ENCODE measurements at regions not wholly inside any gene's neighbourhood (a gene's known extent, or its start where the extent isn't known, plus 50 kb on each side); places are given as distances from the start of the nearest gene placed in this dataset.
"Not testable (repeated sequence)": the region's sequence is repeated elsewhere in the genome, so short reads cannot be mapped to it uniquely, and the experiment has no call there.

DNA sequence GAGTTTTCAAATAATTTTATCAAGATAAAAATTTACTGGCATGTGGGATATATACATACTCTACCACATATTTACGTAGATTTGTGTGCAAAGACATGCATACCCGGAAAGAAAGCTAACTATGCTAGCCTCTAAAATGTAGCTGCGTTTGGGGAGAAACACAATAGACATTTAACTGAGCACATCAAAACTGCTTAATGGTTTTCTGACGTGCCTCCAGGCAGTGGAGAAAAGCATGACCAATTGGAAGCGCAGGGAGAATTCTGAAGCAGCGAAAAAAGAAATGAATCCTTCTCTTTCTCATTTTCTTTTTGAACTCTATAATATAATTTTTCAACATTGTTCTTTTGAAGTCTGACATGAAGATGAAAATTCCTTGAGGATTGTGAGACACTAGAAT, 60.3 kb upstream of the LYZL1 start:
- no peak for DNase-seq

DNA sequence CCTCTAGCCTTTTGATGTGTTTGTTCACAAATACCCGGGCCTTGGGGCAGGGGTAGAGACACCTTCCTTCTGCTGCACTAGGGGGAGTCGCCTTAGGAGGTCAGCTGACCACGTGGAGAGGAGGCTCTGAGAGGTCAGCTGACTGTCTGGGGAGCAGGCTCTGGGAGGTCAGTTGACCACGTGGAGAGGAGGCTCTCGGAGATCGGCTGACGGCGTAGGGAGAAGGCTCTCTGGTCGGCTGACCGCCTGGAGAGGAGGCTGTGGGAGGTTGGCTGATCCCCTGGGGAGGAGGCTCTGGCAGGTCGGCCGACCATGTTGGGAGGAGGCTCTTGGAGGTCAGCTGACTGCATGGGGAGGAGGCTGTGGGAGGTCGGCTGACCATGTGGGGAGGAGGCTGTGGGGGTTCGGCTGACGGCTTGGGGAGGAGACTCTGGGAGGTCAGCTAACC, 59.6 kb upstream of the LYZL1 start:
- no peak for DNase-seq

DNA sequence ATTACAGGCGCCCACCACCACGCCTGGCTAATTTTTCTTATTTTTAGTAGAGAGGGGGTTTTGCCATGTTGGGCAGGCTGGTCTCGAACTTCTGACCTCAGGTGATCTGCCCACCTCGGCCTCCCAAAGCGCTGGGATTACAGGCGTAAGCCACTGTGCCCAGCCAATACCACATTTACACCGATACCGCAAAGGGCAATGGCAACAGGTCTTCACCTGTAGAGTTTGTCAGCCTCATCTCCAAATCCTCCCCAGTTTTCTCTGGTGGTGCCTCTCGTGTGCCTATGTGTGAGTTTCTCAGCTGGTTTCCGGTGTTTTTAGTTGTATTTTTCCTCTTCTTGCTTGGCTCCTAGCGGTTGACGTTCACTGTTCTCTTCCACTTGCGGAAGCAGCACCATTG, 52.0 kb upstream of the LYZL1 start:
- not testable (repeated sequence) for DNase-seq

DNA sequence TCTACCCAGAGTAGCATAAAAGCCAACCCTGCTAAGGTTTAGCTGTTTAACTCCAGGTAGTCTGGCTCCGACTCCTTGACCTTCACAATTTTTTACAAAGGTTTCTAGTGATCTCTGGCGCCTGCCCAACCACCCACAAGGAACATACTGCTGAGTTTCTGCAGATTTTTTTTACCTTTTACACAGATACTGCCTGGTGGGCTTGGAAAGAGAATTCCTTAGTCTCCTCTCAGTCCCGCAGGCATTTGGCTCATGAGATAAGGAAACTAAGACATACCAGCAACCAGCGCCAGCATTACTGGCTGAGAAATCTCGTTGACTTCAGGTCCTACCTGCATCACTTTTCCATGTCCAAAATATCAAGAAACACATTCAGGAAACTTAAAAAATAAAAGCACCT, 51.1 kb upstream of the LYZL1 start:
- no peak for DNase-seq

DNA sequence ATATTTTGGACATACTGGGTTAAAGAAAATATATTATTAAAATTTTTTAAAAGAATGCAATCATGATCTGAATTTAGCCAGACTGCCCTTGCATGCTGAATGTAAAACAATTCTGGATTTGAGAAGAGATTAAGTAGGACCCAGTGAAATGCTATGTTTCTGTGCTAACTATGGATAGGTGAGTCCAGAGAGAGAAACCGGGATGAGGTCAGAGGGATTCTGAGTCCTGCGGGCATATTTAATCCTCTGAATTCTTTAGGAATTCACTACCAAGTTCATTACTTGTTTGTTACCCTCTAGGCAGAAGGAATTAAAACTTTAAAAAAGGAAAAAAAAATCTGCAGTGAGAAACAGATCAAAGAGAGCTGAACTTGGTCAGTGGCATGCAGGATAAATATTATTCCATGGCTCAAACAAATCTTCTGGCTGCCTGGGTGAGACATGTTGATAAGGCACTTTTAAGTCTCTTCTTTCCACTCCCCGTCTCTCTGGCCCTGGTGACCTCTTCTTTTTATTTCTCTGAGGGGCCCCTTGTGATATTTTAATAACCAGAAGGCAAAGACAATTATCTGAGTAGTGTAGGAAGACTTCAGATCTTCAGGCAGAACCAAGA, 50.2 kb upstream of the LYZL1 start:
- no peak for DNase-seq
